SJCRH30 (cell line): ENCODE measurements at regions not wholly inside any gene's neighbourhood (a gene's known extent, or its start where the extent isn't known, plus 50 kb on each side); places are given as distances from the start of the nearest gene placed in this dataset.
"Not testable (repeated sequence)": the region's sequence is repeated elsewhere in the genome, so short reads cannot be mapped to it uniquely, and the experiment has no call there.

ENCODE experiments used
- DNase-seq, 2 experiments: peaks; one replicate each; pipeline ENCODE4 v3.0.0-alpha.2; 2015 to 2020
- H3K27ac ChIP-seq: fragments of 250-450 bp; sonication (Bioruptor Pico); 2 replicates; pipeline ENCODE4 v1.5.1; 2020; ENCODE audit warnings: mild to moderate bottlenecking, moderate library complexity
- H3K27me3 ChIP-seq: fragments of 250-450 bp; sonication (Bioruptor Pico); 2 replicates; pipeline ENCODE4 v1.5.1; 2020; ENCODE audit warnings: mild to moderate bottlenecking, moderate library complexity
- H3K36me3 ChIP-seq: fragments of 250-450 bp; sonication (Bioruptor Pico); 2 replicates; pipeline ENCODE4 v1.5.1; 2020; ENCODE audit warnings: mild to moderate bottlenecking, moderate library complexity
- H3K4me1 ChIP-seq: fragments of 250-450 bp; sonication (Bioruptor Pico); 2 replicates; pipeline ENCODE4 v1.5.1; 2020; ENCODE audit warnings: mild to moderate bottlenecking, moderate library complexity
- H3K4me3 ChIP-seq: fragments of 250-450 bp; sonication (Bioruptor Pico); 2 replicates; pipeline ENCODE4 v1.5.1; 2020; ENCODE audit warnings: mild to moderate bottlenecking, moderate library complexity
- H3K9me3 ChIP-seq: fragments of 250-450 bp; sonication (Bioruptor Pico); replicated peaks from 2 replicates; pipeline ENCODE4 v1.5.1; 2020; ENCODE audit warnings: mild to moderate bottlenecking, moderate library complexity

DNA sequence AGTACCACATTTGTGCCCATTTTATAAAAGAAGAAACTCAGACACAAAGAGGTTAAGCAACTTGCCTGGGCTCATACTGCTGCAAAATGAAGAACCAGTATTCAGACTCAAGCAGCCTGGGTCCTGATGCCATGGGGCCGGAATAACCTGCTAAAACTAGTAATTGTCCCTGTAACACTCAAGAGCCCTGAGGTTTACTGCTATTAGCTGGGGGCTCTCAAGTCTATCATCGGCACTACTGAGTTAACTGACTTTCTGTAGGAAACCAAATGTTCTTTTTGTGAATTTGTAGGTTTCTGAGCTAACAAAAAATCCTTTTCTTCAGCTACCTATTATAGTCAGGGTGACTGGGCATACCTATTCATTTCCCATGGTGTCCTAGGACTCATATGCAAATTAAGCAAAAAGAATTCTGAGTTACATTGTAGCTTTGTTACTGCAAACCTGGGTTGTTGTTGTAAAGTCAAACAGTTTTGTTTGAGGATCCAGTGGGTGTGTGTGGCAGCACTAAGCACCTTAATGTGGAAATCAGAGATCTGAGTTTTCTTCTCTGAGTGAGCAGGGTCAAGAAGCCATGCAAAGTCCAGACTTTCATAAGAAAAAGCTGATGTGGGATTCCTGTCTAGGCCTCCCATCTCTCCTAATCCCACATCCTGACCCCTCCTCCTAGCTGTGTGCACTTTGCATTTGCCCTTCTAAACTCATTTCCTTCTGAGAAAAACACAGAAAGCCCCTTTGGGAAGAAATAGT lies 72.4 kb upstream of the TNP1 start:
- no peaks in the 10 kb centered on the region for H3K36me3 ChIP-seq
- H3K4me1 ChIP-seq = no peaks in the 10 kb centered on the region
- H3K27me3 ChIP-seq = no peaks in the 10 kb centered on the region
- H3K4me3 ChIP-seq = no peak overlapping the region
- H3K9me3 ChIP-seq = no peaks in the 10 kb centered on the region
- DNase-seq = no peak
- no peak overlapping the region for H3K27ac ChIP-seq

DNA sequence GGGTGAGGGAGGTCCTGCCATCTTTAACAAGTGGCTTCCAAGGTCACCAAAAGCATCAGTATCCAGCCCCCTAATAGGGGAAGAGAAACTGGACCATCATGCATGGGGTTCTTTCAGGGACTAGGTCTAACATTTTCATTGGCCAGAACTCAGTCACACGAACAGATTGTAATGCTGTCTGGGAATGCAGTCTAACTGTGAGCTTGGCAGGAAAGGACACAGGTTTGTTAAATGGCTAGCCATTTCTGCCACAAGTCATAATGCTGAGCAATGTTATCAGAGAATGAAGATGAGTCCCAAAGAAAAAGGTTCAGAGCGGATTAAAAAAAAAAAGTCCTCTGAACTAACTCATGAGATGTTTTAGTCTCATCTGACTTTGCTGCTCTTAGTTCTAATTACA lies 70.9 kb upstream of the TNP1 start:
- H3K9me3 ChIP-seq = no peaks in the 10 kb centered on the region
- H3K27me3 ChIP-seq = no peaks in the 10 kb centered on the region
- no peak overlapping the region for H3K4me3 ChIP-seq
- H3K4me1 ChIP-seq = no peaks in the 10 kb centered on the region; the same call in 1 of the 2 replicates
- DNase-seq = no peak
- no peaks in the 10 kb centered on the region for H3K36me3 ChIP-seq
- H3K27ac ChIP-seq = no peak overlapping the region

DNA sequence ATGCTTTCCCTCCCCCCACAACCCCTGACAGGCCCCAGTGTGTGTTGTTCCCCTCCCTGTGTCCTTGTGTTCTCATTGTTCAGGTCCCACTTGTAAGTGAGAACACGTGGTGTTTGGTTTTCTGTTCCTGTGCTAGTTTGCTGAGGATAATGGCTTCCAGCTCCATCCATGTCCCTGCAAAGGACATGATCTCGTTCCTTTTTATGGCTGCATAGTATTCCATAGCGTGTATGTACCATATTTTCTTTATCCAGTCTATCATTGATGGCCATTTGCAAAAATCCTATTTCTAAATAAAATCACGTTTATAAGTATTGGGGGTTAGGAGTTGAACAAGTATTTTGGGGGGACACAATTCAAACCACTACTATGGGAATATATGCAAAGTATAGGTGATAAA lies 69.5 kb upstream of the TNP1 start:
- not testable (repeated sequence) for H3K9me3 ChIP-seq

DNA sequence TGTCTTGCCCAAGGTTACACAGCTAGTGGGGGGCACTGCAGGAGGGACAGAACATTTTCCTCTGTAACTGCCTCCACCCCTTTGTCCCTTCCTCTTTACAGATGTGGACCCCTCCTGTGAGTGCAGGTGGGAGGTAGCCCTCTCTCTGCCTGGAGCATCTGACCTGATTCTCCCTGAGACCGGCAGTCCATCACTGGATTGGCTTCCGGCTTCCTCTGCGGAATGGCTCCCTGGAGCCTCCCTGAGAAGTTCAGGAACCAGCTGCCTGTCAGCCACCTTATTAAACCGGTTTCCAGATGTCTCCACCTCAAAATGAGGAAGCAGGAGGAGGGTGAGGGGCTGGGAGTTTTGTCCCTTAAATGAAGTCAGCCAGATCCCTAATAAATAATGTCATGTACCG lies 67.3 kb upstream of the TNP1 start:
- H3K27me3 ChIP-seq = no peaks in the 10 kb centered on the region
- H3K4me3 ChIP-seq = no peak overlapping the region
- H3K9me3 ChIP-seq = no peaks in the 10 kb centered on the region
- DNase-seq = no peak
- no peaks in the 10 kb centered on the region for H3K36me3 ChIP-seq
- H3K4me1 ChIP-seq = peaks cover 14% of the 10 kb centered on the region
- H3K27ac ChIP-seq = no peak overlapping the region

More for the DNA sequence above, 69.5 kb upstream of the TNP1 start:
- not testable (repeated sequence) for H3K4me3 ChIP-seq, H3K4me1 ChIP-seq, H3K27ac ChIP-seq, H3K36me3 ChIP-seq, H3K27me3 ChIP-seq, DNase-seq

DNA sequence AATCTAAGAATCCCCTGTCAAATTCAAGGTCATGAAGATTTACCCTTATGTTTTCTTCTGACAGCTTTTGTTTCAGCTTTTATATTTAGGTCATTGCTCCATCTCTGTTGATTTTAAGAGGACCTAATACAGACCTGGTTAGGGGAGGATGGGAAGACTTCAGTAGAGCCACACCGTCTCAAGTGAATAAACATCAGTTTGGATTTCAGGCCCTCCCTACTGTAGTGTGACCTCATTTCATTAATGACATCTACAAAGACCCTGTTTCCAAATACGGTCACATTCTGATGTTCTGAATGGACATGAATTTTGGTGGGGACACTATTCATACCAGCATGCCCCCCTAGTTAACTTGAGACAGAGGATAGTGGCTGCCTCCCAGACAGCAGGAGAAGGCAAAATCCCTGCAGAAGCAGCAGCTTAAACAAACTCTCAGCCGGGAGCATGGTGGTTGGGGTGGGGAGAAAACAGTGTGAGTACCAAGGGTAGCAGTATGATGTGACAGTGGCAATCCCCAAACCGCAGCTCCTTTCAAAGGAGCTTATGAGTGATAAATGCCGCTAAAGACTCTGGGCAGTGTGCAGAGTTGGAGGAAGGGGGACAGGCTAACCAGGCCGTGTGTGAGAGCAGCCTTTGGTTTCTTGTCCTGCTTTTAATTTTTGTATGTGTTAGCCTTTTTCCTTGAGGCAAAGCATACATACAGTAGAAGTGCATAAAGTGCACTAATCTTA lies 65.9 kb upstream of the TNP1 start:
- no peaks in the 10 kb centered on the region for H3K36me3 ChIP-seq
- H3K4me3 ChIP-seq = no peak overlapping the region
- H3K9me3 ChIP-seq = no peaks in the 10 kb centered on the region
- DNase-seq = no peak
- no peaks in the 10 kb centered on the region for H3K27me3 ChIP-seq
- H3K27ac ChIP-seq = no peak overlapping the region
- H3K4me1 ChIP-seq = peaks cover 20% of the 10 kb centered on the region

DNA sequence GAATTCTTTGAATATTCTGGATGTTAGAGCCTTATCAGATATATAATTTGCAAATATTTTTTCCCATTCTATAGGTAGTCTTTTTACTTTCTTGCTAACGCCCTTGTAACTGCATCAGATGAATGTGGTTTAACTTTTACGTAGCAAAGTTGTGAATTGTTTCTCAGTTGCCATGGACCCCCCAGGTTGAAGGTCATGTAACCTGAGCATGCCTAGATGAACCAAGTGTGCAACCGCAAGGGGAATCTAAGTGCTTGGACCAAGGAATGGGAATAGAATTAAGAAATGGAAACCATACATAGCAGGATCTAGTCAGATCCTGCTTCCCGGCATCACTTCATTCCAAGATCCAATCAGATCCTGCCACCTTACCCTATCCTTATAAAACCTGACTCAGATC lies 65.1 kb upstream of the TNP1 start:
- Histone ChIP-seq H3K27ac (no peak overlapping the region), H3K4me1 (peaks cover 20% of the 10 kb centered on the region), H3K9me3 (no peaks in the 10 kb centered on the region), H3K27me3 (no peaks in the 10 kb centered on the region), H3K36me3 (no peaks in the 10 kb centered on the region), H3K4me3 (no peak overlapping the region)
- DNase-seq = peak in 1 of 2 experiments; percentile 48

DNA sequence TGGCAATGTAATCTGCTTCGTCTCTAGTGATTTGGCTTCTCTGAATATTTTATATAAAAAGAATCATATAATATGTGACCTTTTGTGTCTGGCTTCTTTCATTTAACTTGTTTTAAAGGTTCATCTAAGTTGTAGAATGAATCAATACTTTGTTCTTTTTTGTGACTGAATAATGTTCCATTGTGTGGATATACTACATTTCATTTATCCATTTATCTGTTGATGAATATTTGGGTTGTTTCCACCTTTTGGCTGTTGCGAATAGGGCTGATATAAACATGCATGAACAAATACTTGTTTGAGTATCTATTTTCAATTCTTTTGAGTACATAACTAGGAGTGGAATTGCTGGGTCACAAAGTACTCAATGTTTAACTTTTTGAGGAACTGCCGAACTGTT lies 63.8 kb upstream of the TNP1 start:
- no peak overlapping the region for H3K27ac ChIP-seq
- no peak for DNase-seq
- no peaks in the 10 kb centered on the region for H3K27me3 ChIP-seq
- no peak overlapping the region for H3K4me3 ChIP-seq
- H3K9me3 ChIP-seq = no peaks in the 10 kb centered on the region
- peaks cover 20% of the 10 kb centered on the region for H3K4me1 ChIP-seq
- H3K36me3 ChIP-seq = no peaks in the 10 kb centered on the region

DNA sequence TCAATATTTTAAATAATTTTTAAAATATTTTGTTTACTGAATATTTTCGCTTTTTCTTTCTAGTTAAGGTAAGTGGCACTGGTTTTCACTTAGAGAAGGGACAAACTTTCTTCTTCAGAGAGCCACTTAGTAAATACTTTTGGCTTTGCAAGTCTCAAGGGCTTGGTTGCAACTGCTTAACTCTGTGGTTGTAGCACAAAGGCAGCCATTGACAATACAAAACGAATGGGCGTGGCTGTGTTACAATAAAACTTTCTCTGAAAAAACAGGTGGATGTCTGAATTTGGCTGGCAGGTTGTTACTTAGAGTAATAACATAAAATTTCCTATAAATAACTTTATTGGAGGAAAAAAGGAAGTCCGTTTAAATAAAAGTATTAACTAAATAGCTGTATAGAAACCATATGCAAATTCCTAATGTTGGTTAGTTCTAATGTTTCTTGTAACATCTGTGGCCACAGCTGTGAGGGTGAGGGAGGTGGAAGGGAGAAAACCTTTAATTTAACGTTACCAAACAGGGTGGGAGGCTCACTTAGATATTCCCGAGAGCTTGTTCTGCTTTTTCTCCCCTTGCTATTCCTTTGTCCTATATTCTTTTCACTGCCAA lies 62.4 kb upstream of the TNP1 start:
- Histone ChIP-seq H3K27me3 (no peaks in the 10 kb centered on the region), H3K9me3 (no peaks in the 10 kb centered on the region), H3K27ac (no peak overlapping the region), H3K4me3 (no peak overlapping the region), H3K4me1 (peaks cover 20% of the 10 kb centered on the region), H3K36me3 (no peaks in the 10 kb centered on the region)
- peak; percentile 36 to 76 for DNase-seq

DNA sequence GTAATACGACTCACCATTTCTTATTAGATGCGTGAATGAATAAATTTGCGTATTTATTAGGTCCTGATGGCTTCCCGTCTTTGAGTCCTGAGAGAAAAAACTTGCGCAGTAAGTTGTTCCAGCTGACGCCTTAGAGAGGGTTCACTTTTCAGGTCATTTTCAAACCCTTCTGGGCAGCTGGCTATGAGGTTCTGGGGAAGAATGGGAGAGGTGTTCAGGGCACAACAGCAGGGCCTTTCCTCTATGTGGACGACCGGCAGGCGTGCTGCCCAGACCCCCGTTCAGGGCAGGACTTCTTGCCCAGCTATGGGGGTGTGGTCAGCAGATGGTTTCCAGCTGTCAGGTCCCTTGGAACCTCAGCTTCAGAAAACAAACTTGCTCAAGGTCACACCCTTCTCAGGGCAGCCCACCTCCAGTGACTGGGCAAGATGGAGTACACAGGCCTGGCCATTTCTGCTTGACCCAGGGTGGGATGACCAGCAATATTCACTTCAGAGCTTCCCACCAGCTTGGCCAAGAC lies 61.1 kb upstream of the TNP1 start:
- no peaks in the 10 kb centered on the region for H3K9me3 ChIP-seq
- H3K27me3 ChIP-seq = no peaks in the 10 kb centered on the region
- H3K27ac ChIP-seq = no peak overlapping the region
- H3K36me3 ChIP-seq = no peaks in the 10 kb centered on the region
- H3K4me1 ChIP-seq = peaks cover 20% of the 10 kb centered on the region
- DNase-seq = no peak
- no peak overlapping the region for H3K4me3 ChIP-seq

DNA sequence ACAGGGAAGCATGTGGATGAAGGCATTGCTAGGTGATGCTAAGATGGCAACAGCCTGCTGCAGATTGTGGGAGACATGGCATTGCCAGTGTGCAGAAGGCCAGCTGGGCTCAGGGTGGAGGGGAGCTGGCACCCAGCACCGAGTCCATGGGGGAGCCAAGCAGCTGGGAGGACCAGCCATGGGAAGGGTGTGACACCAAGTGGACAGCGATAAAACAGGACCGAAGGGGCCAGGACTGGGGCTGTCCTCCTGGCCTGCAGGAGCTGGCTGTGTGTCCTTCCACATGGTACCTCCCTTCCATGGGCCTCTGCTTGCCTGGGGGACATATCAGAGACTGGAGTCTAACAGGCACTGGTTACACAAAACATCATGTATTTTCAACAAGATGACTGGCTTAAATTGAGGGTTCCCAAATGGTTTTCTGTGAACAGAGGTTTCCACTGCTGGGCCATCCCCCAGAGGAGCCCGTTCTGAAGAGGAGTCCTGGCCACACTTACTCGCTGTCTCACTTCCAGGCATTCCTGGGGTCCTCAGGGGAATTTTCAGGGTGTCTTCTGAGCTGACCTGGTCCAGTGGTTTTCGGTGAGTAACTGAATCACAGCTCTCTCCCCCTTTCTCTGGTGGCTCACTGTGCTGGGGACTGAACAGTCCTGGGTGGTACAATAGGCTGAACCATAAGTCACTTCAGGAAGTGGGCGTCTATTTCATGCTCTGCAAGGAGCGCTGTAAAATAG lies 60.4 kb upstream of the TNP1 start:
- Histone ChIP-seq H3K27ac (no peak overlapping the region), H3K4me3 (no peak overlapping the region), H3K36me3 (no peaks in the 10 kb centered on the region), H3K27me3 (no peaks in the 10 kb centered on the region), H3K9me3 (no peaks in the 10 kb centered on the region), H3K4me1 (peaks cover 20% of the 10 kb centered on the region)
- no peak for DNase-seq

DNA sequence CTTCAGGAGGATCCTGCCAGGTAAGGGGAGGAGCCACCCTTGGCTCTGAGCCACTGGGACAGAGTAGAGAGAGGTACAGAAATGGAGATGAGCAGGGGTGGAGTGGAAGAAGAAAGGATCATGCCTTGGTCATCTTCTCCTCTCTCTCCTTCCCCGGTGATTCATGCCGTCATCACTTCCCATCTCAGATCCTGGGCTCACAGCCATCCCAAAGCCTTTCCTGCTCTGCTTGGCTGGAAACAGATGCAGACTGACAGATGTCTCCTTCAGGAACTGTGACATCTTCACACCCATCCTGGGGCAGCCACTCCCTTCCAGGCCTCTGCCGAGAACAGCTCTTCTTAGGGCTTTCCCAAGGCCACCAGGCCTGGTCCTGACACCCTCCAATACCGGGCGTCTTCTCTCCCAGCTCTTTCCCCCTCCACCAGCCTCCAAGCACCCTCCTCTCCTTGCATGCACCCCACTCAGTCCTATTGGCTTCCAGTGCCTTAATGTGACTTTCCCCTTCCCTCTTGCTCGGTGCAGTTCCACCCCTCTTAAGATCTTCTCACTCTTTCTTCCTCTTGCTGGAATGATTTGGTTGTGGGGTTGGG lies 58.3 kb upstream of the TNP1 start:
- Histone ChIP-seq H3K27me3 (no peaks in the 10 kb centered on the region), H3K36me3 (no peaks in the 10 kb centered on the region), H3K27ac (no peak overlapping the region), H3K9me3 (no peaks in the 10 kb centered on the region), H3K4me3 (no peak overlapping the region), H3K4me1 (peaks cover 12% of the 10 kb centered on the region)
- no peak for DNase-seq

DNA sequence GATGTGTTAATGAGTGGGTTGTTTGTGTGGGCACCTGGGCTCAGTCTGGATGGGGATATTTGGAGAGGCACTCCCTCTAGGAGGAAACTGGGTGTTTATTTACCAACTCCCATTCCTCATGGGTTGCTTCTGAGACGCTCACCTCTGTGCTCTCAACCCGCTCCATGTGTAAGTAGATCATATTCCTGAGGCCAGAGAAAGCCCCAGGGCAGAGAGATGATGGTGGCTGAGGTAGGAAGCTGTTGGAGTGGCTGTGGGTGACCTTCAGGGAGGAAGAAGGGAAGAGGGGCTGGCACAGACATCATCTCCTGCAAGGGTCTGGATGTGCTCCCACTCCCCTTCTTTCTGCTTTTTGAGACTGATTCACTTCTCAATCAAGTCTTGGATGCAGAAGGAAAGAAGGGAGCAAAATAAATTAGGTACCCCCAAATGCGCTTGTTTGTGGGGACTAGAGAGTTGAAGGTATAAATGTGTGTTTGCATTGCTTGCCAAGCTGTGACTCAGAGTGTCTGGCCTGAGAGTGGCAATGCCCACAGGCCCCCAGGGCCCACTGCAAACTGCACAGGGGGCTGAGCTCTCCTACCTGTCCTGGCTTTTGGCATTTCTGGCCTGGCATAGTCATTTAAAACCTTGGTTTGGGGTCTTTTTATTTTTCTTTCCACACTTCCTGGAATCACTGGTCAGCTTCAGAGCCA lies 57.2 kb upstream of the TNP1 start:
- Histone ChIP-seq H3K4me3 (no peak overlapping the region), H3K27me3 (no peaks in the 10 kb centered on the region)

DNA sequence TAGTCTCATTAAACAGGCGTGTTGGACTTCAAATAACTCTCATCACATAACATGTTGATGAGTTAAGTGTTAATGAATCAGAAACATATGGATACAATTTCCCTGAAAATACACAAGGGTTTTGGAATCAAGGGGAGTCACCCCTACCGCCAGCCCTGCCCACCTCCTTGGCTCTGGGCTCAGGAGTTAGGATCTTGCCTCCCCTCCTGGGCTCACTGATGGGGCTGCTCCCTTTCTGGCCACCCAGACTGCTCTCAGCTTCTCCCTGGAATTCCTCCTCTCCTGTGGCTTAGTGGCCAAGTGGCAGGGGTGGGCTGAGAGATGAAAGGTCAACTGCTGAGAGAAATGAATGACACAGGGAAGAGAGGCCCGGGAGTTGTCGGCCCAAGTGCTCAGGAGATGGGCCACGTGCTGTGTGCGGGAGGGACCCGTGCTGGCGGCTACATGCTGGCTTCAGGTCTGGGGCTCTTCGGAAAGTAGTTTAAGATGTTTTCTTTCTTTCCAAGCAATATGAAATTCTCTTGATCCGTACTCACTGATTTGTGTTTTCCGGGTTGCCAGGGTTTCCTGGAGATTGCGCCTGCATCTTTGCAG lies 55.8 kb upstream of the TNP1 start:
- Histone ChIP-seq H3K36me3 (no peaks in the 10 kb centered on the region), H3K9me3 (no peaks in the 10 kb centered on the region), H3K27me3 (no peaks in the 10 kb centered on the region), H3K27ac (no peak overlapping the region), H3K4me3 (no peak overlapping the region), H3K4me1 (no peaks in the 10 kb centered on the region)
- no peak for DNase-seq

More for the DNA sequence above, 57.2 kb upstream of the TNP1 start:
- no peaks in the 10 kb centered on the region for H3K9me3 ChIP-seq
- H3K36me3 ChIP-seq = no peaks in the 10 kb centered on the region
- DNase-seq = no peak
- peaks cover 5% of the 10 kb centered on the region for H3K4me1 ChIP-seq
- H3K27ac ChIP-seq = no peak overlapping the region

DNA sequence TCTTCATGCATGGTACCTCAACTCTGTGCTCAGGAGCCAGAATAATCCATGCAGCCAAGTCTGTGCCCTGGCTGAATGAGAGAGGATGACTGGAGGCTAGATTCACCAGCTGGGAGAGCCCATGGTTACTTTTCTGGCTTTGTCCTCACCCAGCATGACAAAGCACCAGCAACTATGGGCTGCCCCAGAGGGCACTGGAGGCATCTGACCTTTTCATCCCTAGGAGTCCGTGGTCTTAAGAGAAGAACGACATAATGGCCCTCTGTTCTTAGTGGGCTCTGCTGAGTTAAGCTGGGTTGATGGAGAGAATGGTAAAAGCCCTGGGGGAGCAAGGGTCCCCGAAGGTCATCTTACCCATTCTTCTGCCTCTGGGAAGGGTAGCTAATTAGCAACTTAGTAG lies 54.6 kb upstream of the TNP1 start:
- Histone ChIP-seq H3K27me3 (no peaks in the 10 kb centered on the region), H3K27ac (no peak overlapping the region), H3K4me3 (no peak overlapping the region), H3K9me3 (no peaks in the 10 kb centered on the region), H3K4me1 (no peaks in the 10 kb centered on the region), H3K36me3 (no peaks in the 10 kb centered on the region)
- DNase-seq = no peak
